GM23248 (cell line): ENCODE measurements at regions not wholly inside any gene's neighbourhood (a gene's known extent, or its start where the extent isn't known, plus 50 kb on each side); places are given as distances from the start of the nearest gene placed in this dataset.
"Not testable (repeated sequence)": the region's sequence is repeated elsewhere in the genome, so short reads cannot be mapped to it uniquely, and the experiment has no call there.

Source experiments
- DNase-seq: peaks from one replicate; pipeline ENCODE4 v3.0.0-alpha.2; 2015
- H2AFZ ChIP-seq: fragments of 200-600 bp; sonication (generic); 2 replicates; pipeline ENCODE4 v1.6.1; 2016; ENCODE audit warnings: antibody characterized with exemption
- H3F3A ChIP-seq: fragments of 200-600 bp; sonication (generic); 2 replicates; pipeline ENCODE4 v1.6.1; 2016; ENCODE audit warnings: mild to moderate bottlenecking, antibody characterized with exemption, mixed run types; ENCODE audit not compliant: insufficient read depth
- H3K27ac ChIP-seq: fragments of 200-600 bp; sonication (generic); 2 replicates; pipeline ENCODE4 v1.5.1; 2016; ENCODE audit warnings: mild to moderate bottlenecking
- H3K27me3 ChIP-seq: fragments of 200-600 bp; sonication (generic); replicated peaks from 2 replicates; pipeline ENCODE4 v1.6.1; 2016; ENCODE audit warnings: mild to moderate bottlenecking; ENCODE audit not compliant: insufficient read depth
- H3K36me3 ChIP-seq: fragments of 200-600 bp; sonication (generic); 2 replicates; pipeline ENCODE4 v1.6.1; 2016; ENCODE audit warnings: low read depth, mild to moderate bottlenecking
- H3K4me1 ChIP-seq: fragments of 200-600 bp; sonication (generic); 2 replicates; pipeline ENCODE4 v1.6.1; 2016; ENCODE audit warnings: mild to moderate bottlenecking; ENCODE audit not compliant: insufficient read depth
- H3K4me2 ChIP-seq: fragments of 200-600 bp; sonication (generic); one replicate; pipeline ENCODE4 v1.6.1; 2016; ENCODE audit warnings: mild to moderate bottlenecking; ENCODE audit not compliant: unreplicated experiment
- H3K4me3 ChIP-seq: fragments of 200-600 bp; sonication (generic); 2 replicates; pipeline ENCODE4 v1.5.1; 2016; ENCODE audit warnings: mild to moderate bottlenecking
- H3K79me2 ChIP-seq: fragments of 200-600 bp; sonication (generic); 2 replicates; pipeline ENCODE4 v1.6.1; 2016; ENCODE audit warnings: mild to moderate bottlenecking; ENCODE audit not compliant: insufficient read depth
- H3K9ac ChIP-seq: fragments of 200-600 bp; sonication (generic); 2 replicates; pipeline ENCODE4 v1.6.1; 2016; ENCODE audit warnings: mild to moderate bottlenecking
- H3K9me2 ChIP-seq: fragments of 200-600 bp; sonication (generic); 2 replicates; pipeline ENCODE4 v1.6.1; 2016; ENCODE audit warnings: mixed run types, mild to moderate bottlenecking, moderate library complexity; ENCODE audit not compliant: insufficient read depth
- H3K9me3 ChIP-seq: fragments of 200-600 bp; sonication (generic); one replicate; pipeline ENCODE4 v1.6.1; 2017; ENCODE audit warnings: low read depth
- H4K20me1 ChIP-seq: fragments of 200-600 bp; sonication (generic); 2 replicates; pipeline ENCODE4 v1.6.0; 2016; ENCODE audit not compliant: insufficient read depth
- EZH2 ChIP-seq: fragments of 200-600 bp; sonication (generic); IDR thresholded peaks from 2 replicates; pipeline ENCODE4 v1.6.1; 2018; ENCODE audit warnings: antibody characterized with exemption, mild to moderate bottlenecking; ENCODE audit not compliant: insufficient read depth, poor library complexity, severe bottlenecking
- EZH2phosphoT487 ChIP-seq: fragments of 200-600 bp; sonication (generic); IDR thresholded peaks from 2 replicates; pipeline ENCODE4 v1.6.1; 2018; ENCODE audit warnings: antibody characterized with exemption, moderate library complexity, mild to moderate bottlenecking, low read depth; ENCODE audit not compliant: insufficient read depth
- WGBS, 2 experiments: methylation state at CpG; one replicate each; pipeline ENCODE4 v1.1.6; 2015 to 2017; ENCODE audit warnings: low lambda C conversion rate in 2 of 2, low coverage in 1 of 2; ENCODE audit errors: missing lambda C conversion rate in 2 of 2; 5-methylcytosine and 5-hydroxymethylcytosine counted together
- in situ Hi-C: fragments of 300-500 bp; cut with MboI; formaldehyde crosslinking; loops from 2 replicates; pipeline ENCODE4 v1.15.0; 2020

DNA sequence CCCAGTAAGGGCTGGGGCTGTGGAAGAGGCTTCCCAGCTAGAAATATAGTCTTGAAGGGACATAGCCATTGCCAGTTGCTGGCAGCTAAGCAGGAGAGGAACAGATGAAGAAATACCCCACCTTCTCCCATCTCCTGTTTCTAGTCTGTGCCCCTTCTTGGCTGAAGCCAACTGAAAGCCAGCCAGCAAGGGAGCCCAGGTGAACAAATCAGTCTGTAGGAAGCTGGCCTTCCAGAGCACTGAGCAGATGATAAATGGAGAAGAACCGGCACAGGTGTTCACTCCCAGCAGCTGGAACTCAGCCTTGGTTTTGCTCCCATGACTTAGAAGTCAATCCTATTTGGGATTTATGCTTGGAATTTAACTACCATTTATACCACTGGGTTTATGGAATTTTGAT, 69.2 kb upstream of the DHX40 start:
- Histone ChIP-seq H3K4me1 (no peaks in the 10 kb centered on the region), H2AFZ (no peak overlapping the region), H3K27me3 (no peaks in the 10 kb centered on the region), H3K79me2 (no peaks in the 10 kb centered on the region), H4K20me1 (no peaks in the 10 kb centered on the region), H3K27ac (no peak overlapping the region), H3F3A (no peaks in the 10 kb centered on the region), H3K4me2 (no peak overlapping the region), H3K4me3 (no peak overlapping the region), H3K9me2 (no peaks in the 10 kb centered on the region), H3K9me3 (no peaks in the 10 kb centered on the region), H3K36me3 (no peaks in the 10 kb centered on the region), H3K9ac (no peak overlapping the region)
- WGBS, 2 experiments = 100% methylated on average over 1 of the region's 1 CpG
- TF ChIP-seq EZH2 (no peak), EZH2phosphoT487 (no peak)
- no peak for DNase-seq
- in situ Hi-C loops = no loop called here

DNA sequence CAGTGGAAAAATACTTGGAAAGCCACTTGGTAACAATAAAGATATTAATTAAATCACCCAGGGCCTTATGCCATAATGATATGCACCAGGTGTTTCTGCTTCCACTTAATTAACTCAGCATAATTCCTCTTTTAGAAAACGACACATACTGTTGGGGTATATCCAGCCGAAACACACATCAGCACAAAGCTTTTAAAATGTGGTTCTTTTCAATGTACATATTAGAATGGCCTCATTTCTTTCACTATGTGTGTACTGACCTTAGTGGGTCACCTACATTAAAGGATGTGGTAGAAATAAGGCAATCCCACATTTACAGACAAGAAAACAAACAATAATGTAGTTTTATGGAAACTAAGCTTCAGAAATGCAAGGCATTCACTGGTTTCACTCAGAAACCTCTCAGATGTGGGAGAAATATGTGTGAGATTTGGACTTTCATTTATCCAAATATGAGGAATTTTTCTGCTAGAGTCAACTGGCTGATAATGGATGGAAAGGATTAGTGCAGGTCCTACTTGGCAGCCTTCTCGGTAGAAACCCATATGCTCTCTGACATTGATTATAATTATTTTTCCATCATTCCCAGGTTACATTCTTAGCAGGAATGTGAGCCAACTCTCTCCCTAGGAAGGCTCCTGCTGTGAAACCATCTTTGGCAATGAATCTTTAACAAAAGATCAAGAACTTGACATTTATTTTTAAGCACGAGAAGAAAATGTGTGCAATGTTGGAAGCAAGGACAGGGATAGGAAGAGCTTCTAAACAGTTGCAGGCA, 66.7 kb upstream of the DHX40 start:
- Histone ChIP-seq H3K9me3 (no peaks in the 10 kb centered on the region), H3K27me3 (no peaks in the 10 kb centered on the region), H3K9ac (no peak overlapping the region), H4K20me1 (no peaks in the 10 kb centered on the region), H3K79me2 (no peaks in the 10 kb centered on the region), H3K27ac (no peak overlapping the region), H3K9me2 (no peaks in the 10 kb centered on the region), H2AFZ (no peak overlapping the region), H3F3A (no peaks in the 10 kb centered on the region), H3K4me3 (no peak overlapping the region), H3K4me2 (no peak overlapping the region), H3K4me1 (no peaks in the 10 kb centered on the region), H3K36me3 (no peaks in the 10 kb centered on the region)
- DNase-seq = no peak
- TF ChIP-seq EZH2phosphoT487 (no peak), EZH2 (no peak)
- 7 to 8% methylated on average over 4 of the region's 4 CpGs for WGBS, 2 experiments
- in situ Hi-C loops = no loop called here

DNA sequence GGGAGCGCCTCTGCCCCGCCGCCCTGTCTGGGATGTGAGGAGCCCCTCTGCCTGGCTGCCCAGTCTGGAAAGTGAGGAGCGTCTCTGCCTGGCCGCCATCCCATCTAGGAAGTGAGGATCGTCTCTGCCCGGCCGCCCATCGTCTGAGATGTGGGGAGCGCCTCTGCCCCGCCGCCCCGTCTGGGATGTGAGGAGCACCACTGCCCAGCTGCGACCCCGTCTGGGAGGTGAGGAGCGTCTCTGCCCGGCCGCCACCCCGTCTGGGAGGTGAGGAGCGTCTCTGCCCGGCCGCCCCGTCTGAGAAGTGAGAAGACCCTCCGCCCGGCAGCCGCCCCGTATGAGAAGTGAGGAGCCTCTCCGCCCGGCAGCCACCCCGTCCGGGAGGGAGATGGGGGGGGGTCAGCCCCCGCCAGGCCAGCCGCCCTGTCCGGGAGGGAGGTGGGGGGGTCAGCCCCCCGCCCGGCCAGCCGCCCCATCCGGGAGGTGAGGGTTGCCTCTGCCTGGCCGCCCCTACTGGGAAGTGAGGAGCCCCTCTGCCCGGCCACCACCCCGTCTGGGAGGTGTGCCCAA, 65.2 kb upstream of the DHX40 start:
- H3K9me3 ChIP-seq, H3K4me2 ChIP-seq, H3K4me1 ChIP-seq, H4K20me1 ChIP-seq, in situ Hi-C loops, H3K9me2 ChIP-seq, H3K27me3 ChIP-seq, H3K27ac ChIP-seq, H3K9ac ChIP-seq, H3K36me3 ChIP-seq, H3K4me3 ChIP-seq, DNase-seq, H2AFZ ChIP-seq, H3F3A ChIP-seq, H3K79me2 ChIP-seq: not testable (repeated sequence)
- WGBS, 2 experiments = 79 to 88% methylated on average over 8 to 31 of the region's 41 CpGs

DNA sequence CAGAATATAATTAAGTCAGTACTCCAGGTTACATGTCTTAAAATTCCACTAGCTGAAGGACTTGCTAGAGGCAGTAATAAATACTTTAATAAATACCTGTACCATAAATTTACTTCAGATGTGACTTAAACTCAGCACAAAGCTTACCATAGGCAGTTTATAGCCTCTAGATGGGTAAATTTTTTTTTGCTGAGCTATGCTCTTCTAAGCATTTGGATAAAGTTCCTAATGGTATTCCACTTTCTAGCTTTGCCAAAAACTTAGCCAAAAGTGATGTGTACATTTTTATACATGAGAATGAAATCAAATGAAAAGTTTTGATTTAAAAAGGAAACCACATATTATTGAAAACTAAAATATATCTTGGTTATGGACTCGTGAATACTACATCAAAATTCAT, 63.7 kb upstream of the DHX40 start:
- H3K27me3 ChIP-seq = no peaks in the 10 kb centered on the region
- peaks cover 9% of the 10 kb centered on the region for H3K4me1 ChIP-seq
- H3K9me2 ChIP-seq = no peaks in the 10 kb centered on the region
- 40 to 46% methylated on average over 1 of the region's 1 CpG for WGBS, 2 experiments
- H3K4me2 ChIP-seq = no peak overlapping the region
- H3F3A ChIP-seq = no peaks in the 10 kb centered on the region
- H3K27ac ChIP-seq = no peak overlapping the region
- no peak overlapping the region for H2AFZ ChIP-seq
- no peaks in the 10 kb centered on the region for H3K36me3 ChIP-seq
- H3K79me2 ChIP-seq = no peaks in the 10 kb centered on the region
- in situ Hi-C loops = no loop called here
- no peaks in the 10 kb centered on the region for H4K20me1 ChIP-seq
- TF ChIP-seq EZH2 (no peak), EZH2phosphoT487 (no peak)
- H3K9me3 ChIP-seq = no peaks in the 10 kb centered on the region
- H3K9ac ChIP-seq = no peak overlapping the region
- no peak for DNase-seq
- no peak overlapping the region for H3K4me3 ChIP-seq

DNA sequence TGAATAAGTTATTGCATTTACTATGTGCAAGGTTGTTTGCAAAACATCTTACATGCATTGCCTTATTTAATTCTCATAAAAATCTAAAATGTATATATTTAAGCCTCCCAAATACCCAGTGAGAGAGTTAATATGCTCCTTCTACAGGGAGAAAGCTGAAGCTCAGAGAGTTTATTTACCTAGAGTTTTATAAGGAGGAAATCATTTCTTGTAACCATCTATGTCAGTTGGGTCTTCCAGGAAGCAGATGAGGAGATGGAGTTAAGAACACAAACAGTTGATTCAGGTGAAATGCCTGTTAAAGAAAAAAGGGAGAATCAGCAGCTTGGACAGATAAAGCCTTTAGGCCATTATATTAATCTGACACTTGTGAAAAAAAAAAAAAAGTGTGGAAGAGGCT, 62.6 kb upstream of the DHX40 start:
- no peak overlapping the region for H3K4me2 ChIP-seq

More for the DNA sequence above, 62.6 kb upstream of the DHX40 start:
- H3K79me2 ChIP-seq = no peaks in the 10 kb centered on the region
- no peak overlapping the region for H3K9ac ChIP-seq
- H3K27ac ChIP-seq = no peak overlapping the region
- H3K9me3 ChIP-seq = no peaks in the 10 kb centered on the region
- no peak overlapping the region for H2AFZ ChIP-seq
- no peaks in the 10 kb centered on the region for H3K36me3 ChIP-seq
- no peaks in the 10 kb centered on the region for H3K27me3 ChIP-seq
- H3F3A ChIP-seq = no peaks in the 10 kb centered on the region
- no peak for DNase-seq
- in situ Hi-C loops = no loop called here
- H3K4me1 ChIP-seq = peaks cover 17% of the 10 kb centered on the region
- no peak overlapping the region for H3K4me3 ChIP-seq
- no peaks in the 10 kb centered on the region for H3K9me2 ChIP-seq
- no peaks in the 10 kb centered on the region for H4K20me1 ChIP-seq
- TF ChIP-seq EZH2 = no peak
- no peak for TF ChIP-seq EZH2phosphoT487
